Pancreas (tissue), 10 donors: ENCODE measurements at regions not wholly inside any gene's neighbourhood (a gene's known extent, or its start where the extent isn't known, plus 50 kb on each side); places are given as distances from the start of the nearest gene placed in this dataset.

Experiments used
- ATAC-seq, 4 donors: fragments of 200-7000 bp; cut with Tn5 transposase; one replicate each; pipeline versions ENCODE4 v1.8.0 to v1.9.1; 2020; ENCODE audit warnings: mild to moderate bottlenecking in 4 of 4, moderate library complexity in 4 of 4
- DNase-seq, 6 donors: peaks; one replicate each; pipeline ENCODE4 v3.0.0-alpha.2; 2020
- FAIRE-seq: peaks from 2 replicates; lab custom pipeline; 2012; peaks lifted over from hg19 to GRCh38; lab: Jason Lieb, UNC
- H3K27ac ChIP-seq, 4 donors: fragments of 200-600 bp; sonication (generic); 1 replicate in 3 of 4; 2 replicates in 1 of 4; pipeline versions ENCODE4 v1.5.0 to v1.8.0; 2020
- H3K27me3 ChIP-seq, 4 donors: fragments of 200-600 bp; one replicate each; pipeline ENCODE4 v1.8.0; 2021
- H3K36me3 ChIP-seq, 3 donors: fragments of 200-600 bp; sonication (generic) in 1 of 3; one replicate each; pipeline versions ENCODE4 v1.5.0 to v1.8.0; 2020 to 2021
- H3K4me1 ChIP-seq, 3 donors: fragments of 200-600 bp; one replicate each; pipeline ENCODE4 v1.8.0; 2021
- H3K4me3 ChIP-seq, 4 donors: fragments of 200-600 bp; sonication (generic) in 2 of 4; one replicate each; pipeline versions ENCODE4 v1.5.0 to v1.8.0; 2020 to 2021
- H3K9me3 ChIP-seq, 4 donors: fragments of 200-600 bp; one replicate each; pipeline ENCODE4 v1.8.0; 2021
- CTCF ChIP-seq, 4 donors: fragments of 200-600 bp; sonication (generic) in 3 of 4; IDR thresholded peaks; one replicate each; pipeline versions ENCODE4 v1.5.0 to v1.8.0; 2021; ENCODE audit warnings: antibody characterized with exemption in 4 of 4
- WGBS, 2 donors: extraction: QIAGEN DNeasy Blood & Tissue Kit; methylation state at CpG; one replicate each; pipeline ENCODE4 v1.1.7; 2013; 5-methylcytosine and 5-hydroxymethylcytosine counted together
- intact Hi-C, 3 donors: fragments of 100-400 bp; cut with DNase I; formaldehyde crosslinking; loops; one replicate each; pipeline versions ENCODE4 v1.11.1 to v1.14.2; 2022
- donor health status: healthy with polysubstance abuse.
- donor health status: DM: no; HTN: no; CAD: no; lungs with moderate emphysema.
- donor health status: DM: no; HTN: no; CAD: no.
- donor health status: control.
- donor health status: control.
- donor health status: Bipolar disorder and iron deficiency.
- donor health status: DM: yes; HTN: yes; CAD: no.
- donor health status: DM: no; HTN: no; CAD: no.
- donor health status: DM: no; HTN: no; CAD: no.
- donor health status: DM: yes; HTN: yes; CAD: no.

- no peaks in the 10 kb centered on the region for H3K36me3 ChIP-seq
- no peak overlapping the region for H3K4me3 ChIP-seq
- ATAC-seq (no peak), FAIRE-seq (no peak), DNase-seq (no peak)
- no peak overlapping the region for H3K27ac ChIP-seq
- WGBS, 2 donors, result 37 to 39% methylated on average over 2 of the region's 2 CpGs
- H3K27me3 ChIP-seq, result no peaks in the 10 kb centered on the region
- peaks cover 0 to 4% (median 0%) of the 10 kb centered on the region in 3 donors for H3K4me1 ChIP-seq
- intact Hi-C loops, result no loop called here
- TF ChIP-seq CTCF (IDR thresholded peaks at IDR 0.05), result no peak
- H3K9me3 ChIP-seq, result no peaks in the 10 kb centered on the region
These were observed 132.7 kb downstream of the EVA1A start for GRCh38 chr2:75428060-75428459.

GRCh38 chr2:75424936-75425619, 135.7 kb downstream of the EVA1A start:
- H3K27ac ChIP-seq, result no peak overlapping the region
- H3K9me3 ChIP-seq, result no peaks in the 10 kb centered on the region
- FAIRE-seq (no peak), ATAC-seq (no peak), DNase-seq (no peak)
- intact Hi-C loops, result no loop called here
- H3K27me3 ChIP-seq, result no peaks in the 10 kb centered on the region
- peaks cover 0 to 4% (median 0%) of the 10 kb centered on the region in 3 donors for H3K4me1 ChIP-seq
- no peak for TF ChIP-seq CTCF (IDR thresholded peaks at IDR 0.05)
- H3K4me3 ChIP-seq, result no peak overlapping the region
- 74 to 79% methylated on average over 4 of the region's 4 CpGs for WGBS, 2 donors
- no peaks in the 10 kb centered on the region for H3K36me3 ChIP-seq

- Histone ChIP-seq H3K27ac (no peak overlapping the region), H3K36me3 (no peaks in the 10 kb centered on the region), H3K4me1 (peaks cover 0 to 6% (median 6%) of the 10 kb centered on the region in 3 donors), H3K4me3 (no peak overlapping the region), H3K27me3 (no peaks in the 10 kb centered on the region), H3K9me3 (no peaks in the 10 kb centered on the region)
- FAIRE-seq, result no peak
- no peak for DNase-seq
- TF ChIP-seq CTCF (IDR thresholded peaks at IDR 0.05), result no peak
- intact Hi-C loops, result no loop called here
- WGBS, 2 donors, result 96 to 98% methylated on average over 1 of the region's 1 CpG
- no peak for ATAC-seq
These were observed 138.8 kb downstream of the EVA1A start for GRCh38 chr2:75421986-75422385.

- TF ChIP-seq CTCF (IDR thresholded peaks at IDR 0.05), result no peak
- Histone ChIP-seq H3K36me3 (no peaks in the 10 kb centered on the region), H3K4me1 (peaks cover 0 to 13% (median 6%) of the 10 kb centered on the region in 3 donors), H3K27ac (no peak overlapping the region), H3K4me3 (peak overlapping the region in 1 of 4 donors; percentile 2), H3K9me3 (no peaks in the 10 kb centered on the region), H3K27me3 (no peaks in the 10 kb centered on the region)
- FAIRE-seq, result no peak
- WGBS, 2 donors, result 8 to 10% methylated on average over 5 of the region's 5 CpGs
- no peak for DNase-seq
- intact Hi-C loops, result no loop called here
- peak in 3 of 4 donors; percentile 74 to 95 (median 76) for ATAC-seq
These were observed 144.1 kb downstream of the EVA1A start for GRCh38 chr2:75416420-75417342.
